ENCODE measurements at regions not wholly inside any gene's neighbourhood (a gene's known extent, or its start where the extent isn't known, plus 50 kb on each side); places are given as distances from the start of the nearest gene placed in this dataset.
"Not testable (repeated sequence)": the region's sequence is repeated elsewhere in the genome, so short reads cannot be mapped to it uniquely, and the experiment has no call there.

DNA sequence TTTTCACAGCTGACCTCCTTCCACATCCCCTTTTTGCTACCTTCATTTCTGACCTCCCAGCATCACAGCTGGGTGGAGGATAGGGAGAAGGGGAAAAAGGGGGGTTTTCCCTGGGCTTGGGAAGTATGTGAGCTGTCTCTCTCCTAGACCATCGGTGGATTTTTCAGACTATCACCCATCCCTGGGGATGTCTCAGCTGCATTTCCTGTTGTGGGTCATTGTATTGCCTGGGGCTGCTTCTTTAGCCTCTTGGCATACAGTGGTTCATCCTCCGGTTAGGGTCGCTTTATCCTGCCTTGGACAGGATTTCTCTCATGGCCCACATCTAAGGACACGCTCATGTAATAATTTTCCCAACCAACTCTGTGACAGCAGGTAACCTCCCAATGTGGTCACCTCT is 142.5 kb upstream of the ARG1 start:
- FAIRE-seq, result no peak

DNA sequence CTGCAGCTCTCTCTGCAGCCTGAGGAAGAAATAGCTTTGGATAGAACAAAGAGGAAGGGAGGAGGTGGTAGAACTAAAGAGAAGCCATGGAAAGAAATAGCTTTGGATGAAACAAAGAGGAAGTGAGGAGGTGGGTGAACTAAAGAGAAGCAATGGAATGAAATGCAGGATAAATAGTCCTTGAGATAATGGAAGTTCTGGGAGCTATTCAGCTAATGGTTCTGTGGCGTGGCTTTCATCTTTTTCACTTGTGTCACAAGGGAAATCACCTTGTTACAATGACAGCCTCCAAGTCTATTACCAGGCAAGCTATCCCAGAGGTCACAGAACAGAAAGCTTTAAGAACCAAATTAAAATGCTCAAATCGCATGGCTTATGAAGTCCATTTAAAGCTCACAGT is 141.3 kb upstream of the ARG1 start:
- FAIRE-seq, result no peak

DNA sequence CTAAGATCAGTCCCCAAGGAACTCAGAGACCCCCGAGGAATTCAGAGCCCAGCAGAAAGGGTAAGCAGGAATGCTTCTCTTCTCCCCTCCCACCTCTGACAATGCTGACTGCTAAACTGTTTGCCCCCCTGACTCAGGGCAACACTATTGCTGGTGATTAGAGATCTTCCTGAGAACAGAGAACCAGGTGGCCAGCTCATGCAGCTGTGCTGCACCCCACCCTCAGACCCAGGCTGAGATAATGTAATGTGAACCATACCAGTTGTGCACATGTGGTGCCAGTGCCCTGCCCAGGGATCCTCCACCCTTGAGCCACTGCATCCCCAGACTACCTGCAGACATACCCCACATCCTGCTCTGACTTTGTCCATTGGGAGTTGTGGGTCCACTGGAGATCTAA is 139.1 kb upstream of the ARG1 start:
- no peak for FAIRE-seq

DNA sequence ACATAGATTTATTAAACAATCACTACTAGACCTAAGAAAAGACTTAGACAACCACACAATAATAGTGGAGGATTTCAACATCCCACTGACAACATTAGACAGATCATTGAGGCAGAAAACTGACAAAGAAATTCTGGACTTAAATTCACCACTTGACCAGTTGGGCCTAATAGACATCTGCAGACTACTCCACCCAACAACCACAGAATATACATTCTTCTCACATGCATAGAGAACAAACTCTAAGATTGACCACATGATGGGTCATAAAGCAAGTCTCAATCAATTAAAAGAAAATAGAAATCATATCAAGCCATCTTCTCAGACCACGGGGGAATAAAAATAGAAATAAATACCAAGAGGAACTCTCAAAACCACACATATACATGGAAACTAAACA is 136.7 kb upstream of the ARG1 start:
- no peak for FAIRE-seq

DNA sequence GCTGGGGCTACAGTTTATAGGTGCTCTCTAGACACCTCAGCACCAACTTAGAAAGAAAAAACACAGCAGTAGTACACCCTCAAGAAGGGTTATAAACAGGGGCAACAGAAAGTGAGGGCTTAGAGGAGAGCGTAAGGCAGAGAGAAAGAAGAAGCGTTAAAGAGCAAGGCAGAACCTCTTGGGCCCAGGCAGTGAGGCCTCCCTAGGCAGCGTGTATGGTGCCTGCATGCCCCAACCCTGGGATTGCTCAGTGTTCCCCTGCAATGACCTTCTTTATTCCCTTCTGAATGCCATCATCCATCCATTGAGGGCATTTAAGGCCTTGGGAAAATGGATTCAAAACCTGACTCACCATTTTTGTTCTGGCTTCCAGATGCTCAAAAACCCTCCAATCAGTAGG is 130.0 kb upstream of the ARG1 start:
- no peak for FAIRE-seq

DNA sequence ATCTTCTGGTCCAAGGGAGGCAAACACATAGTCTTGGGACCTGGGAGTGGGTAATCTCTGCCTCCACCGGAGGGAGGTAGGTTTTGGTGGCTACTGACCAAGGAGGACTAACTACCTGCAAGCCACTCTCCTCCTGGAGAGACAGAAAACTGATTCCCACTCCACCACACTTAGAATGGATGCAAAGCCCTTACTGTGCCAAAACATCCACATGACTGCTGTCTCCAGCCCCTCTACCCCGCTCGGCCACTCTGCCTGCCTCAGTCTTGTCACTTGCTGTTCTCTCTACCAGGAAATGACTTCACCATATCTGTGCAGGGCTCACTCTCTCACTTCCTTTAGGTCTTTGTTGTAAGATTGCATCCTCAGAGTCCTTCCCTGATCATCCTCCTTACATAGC is 129.5 kb upstream of the ARG1 start:
- FAIRE-seq, result no peak

DNA sequence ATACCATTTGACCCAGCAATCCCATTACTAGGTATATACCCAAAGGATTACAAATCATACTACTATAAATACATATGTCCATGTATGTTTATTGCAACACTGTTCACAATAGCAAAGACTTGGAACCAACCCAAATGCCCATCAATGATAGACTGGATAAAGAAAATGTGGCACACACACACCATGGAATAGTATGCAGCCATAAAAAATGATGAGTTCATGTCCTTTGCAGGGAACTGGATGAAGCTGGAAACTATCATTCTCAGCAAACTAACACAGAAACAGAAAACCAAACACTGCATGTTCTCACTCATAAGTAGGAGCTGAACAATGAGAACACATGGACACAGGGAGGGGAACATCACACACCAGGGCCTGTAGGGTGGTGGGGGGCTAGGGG is 127.7 kb upstream of the ARG1 start:
- not testable (repeated sequence) for FAIRE-seq

DNA sequence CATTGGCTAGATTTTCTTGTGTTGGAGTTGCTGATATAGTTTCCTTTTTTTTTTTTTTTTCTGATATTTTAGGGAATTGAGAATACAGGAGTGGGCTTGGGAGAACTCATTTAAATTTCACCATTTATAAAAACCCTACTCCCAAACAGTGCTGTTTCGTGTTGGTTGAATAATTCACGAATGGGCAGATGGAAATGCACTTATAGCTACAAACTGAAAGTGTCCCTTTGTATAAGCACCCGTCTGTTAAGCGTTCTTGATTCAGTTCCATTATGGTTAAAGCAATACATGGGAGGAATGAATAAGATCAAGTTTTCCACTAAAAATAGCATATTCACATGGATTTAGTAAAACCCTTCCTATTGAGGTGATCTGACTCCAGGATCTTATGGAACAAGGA is 122.2 kb upstream of the ARG1 start:
- FAIRE-seq, result no peak

DNA sequence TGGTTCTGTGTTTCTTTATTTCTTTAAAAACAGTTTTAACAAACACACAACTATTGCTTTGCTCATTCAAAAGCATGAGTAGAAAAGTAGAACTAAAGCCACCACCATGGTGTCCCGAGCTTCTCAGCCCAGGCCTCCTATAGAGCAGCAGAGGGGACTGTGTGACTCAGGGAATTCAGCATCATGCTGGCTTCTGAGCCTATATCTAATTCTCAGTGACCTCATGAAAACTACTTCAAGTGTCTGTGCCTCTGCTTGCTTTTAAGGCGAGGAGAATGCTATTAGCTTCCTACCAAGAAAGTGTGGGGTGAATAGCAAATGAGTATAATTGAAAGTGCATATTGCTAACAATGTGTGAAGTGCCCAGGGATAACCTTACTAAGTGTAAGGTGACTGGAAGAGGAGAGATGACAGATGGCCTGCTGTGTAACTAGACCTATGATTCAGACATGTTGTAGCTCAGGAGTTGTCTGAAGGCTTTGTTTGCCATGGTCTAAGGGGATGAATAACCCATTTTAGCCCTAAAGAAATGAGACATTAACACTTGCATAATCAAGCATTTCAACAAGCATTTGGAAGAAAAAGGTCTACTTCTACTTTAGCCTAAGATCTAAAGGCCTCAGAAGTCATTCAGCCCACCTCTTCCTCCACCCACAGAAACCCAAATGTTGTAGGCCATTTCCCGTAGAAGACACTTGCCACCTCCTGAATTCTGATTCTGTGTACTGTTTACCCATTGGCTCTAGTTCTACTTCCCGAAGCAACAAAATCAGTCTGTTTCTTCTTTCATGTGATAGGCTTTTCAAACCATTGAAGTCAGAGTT is 121.5 kb upstream of the ARG1 start:
- FAIRE-seq, result no peak

DNA sequence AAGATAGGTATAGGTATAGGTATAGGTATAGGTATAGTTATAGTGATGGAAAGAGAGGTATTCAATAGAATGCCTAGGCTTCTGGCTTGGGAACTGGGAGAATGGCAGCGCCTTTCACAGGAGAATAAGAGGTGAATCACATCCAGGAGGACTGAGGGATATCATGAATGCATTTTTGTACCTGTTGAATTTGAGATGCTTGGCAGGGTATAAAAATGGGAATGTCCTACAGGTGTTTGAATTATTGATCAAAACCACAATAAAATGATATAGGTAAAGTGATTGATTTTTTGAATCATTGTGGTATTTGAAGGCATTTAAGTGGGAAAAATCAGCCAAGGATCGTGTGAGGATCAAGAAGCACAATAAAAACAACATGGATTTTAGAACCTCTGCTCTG is 119.2 kb upstream of the ARG1 start:
- FAIRE-seq, result no peak

DNA sequence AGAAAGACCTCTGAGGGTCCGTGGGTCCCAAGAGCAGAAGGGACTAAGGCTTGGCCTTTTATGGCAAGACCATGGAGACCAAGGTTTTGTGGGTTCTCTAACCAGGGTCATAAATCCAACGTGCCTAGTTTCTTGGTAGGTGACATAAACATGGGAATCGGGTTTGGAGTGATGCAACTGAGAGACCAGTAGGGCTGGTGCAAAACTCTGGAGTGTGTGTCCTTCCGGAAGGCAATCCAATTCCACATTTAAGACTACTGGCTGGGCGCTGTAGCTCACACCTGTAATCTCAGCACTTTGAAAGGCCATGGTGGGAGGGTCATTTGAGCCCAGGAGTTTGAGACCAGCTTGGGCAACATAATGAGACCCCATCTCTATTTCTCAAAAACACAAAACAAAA is 116.5 kb upstream of the ARG1 start:
- no peak for FAIRE-seq

DNA sequence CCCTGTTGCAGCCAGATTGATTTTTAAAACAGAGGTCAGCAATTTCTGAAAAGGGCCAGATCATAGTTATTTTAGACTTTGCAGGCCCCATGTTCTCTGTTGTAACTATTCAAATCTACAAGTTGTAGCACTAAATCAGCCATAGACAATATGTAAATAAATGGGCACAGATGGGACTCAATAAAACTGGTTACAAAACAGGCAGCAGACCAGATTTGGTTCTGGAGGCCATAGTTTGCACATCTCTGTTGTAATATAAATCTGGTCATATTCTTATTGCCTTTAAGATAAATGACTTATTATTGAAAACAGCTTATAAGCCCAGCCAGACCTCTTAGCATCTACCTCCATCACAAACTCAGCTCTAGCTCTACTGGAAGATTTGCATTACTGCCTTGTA is 114.0 kb upstream of the ARG1 start:
- FAIRE-seq, result no peak

DNA sequence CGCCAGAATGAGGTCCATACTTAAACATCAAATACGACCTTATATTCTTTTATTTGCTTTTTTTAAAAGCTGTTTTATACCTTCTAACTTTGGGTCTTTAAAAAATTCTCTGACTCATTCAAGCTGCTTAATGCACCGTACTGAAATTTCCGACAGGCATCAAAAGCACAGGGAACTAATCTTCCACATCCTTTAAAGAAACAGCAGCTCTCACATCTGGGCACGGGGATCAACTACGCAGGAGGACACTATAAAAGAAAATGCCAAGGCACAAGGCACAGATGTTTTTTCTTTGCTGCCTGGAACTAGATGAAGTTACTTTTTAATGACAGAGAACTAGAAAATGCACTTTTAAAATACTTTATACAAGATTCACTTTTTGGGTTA is 112.4 kb upstream of the ARG1 start:
- peak; percentile 83 for FAIRE-seq

DNA sequence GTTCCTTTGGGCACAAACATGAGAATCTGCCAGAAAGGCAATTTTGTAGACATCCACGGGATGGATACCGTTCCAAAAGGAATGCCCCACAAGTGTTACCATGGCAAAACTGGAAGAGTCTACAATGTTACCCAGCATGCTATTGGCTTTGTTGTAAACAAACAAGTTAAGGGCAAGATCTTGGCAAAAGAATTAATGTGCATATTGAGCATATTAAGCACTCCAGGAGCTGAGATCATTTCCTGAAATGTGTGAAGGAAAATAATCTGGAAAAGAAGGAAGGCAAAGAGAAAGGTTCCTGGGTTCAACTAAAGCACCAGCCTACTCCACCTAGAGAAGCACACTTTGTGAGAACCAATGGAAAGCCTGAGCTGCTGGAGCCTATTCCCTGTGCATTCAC is 103.9 kb upstream of the ARG1 start:
- FAIRE-seq, result no peak

DNA sequence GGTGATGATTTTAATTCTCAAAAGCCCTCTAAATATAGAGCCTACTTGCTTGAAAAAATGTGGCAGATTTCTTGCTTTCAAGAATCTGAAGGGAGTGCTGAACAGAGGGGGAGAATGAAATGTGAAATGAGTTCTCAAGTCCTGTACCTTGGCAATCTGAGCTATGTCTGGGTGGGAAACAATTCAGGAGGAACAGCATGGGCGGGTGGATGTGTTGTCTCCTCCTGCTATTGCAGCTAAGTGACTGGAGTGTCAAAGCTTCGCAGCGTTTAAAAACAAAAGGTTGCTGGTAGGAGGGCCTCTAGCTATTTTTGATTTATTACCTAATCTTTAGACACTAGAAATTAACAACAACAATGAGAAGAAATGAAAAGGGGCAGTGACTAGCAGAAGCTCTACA is 102.5 kb upstream of the ARG1 start:
- FAIRE-seq, result no peak

DNA sequence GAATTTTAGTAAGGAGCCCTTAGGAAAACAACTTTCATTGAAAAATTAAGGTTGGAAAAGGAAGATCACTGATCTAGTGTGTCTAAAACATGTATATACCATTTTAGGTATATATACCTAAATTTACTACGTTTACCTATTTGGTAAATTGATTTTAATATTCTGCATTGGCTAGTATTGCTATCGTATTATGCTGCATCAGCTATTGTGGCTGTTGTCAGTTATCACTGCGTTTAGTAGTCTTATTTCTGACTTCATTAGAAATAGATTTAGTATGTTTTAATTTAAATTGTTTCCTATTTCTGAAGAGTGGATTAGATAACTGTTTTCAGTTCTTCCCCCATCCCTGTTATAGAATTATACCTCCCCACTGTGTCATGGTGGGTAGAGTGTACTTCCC is 101.7 kb upstream of the ARG1 start:
- no peak for FAIRE-seq

DNA sequence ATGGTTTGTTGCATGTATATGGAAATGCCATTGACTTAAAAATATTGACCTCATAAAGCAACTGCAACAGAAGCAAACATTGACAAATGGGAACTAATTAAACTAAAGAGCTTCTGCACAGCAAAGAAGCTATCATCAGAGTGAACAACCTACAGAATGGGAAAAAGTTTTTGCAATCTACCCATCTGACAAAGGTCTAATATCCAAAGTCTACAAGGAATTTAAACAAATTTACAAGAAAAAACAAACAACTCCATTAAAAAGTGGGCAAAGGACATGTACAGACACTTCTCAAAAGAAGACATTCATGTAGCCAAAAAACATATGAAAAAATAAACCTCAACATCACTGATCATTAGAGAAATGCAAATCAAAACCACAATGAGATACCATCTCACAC is 99.7 kb upstream of the ARG1 start:
- FAIRE-seq, result not testable (repeated sequence)

DNA sequence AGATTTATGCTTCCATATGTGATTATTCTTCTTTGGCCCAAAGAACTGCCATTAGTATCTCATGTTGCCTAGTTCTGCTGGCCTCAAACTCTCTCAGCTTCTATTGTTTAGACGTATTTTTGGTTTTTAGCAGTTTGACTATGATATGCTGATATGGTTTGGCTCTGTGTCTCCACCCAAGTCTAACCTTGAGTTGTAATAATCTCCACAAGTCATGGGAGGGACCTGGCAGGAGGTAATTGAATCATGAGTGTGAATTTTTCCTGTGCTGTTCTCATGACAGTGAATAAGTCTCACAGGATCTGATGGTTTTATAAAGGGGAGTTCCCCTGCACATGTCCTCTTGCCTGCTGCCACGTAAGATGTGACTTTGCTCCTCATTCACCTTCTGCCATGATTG is 96.7 kb upstream of the ARG1 start:
- FAIRE-seq, result no peak

DNA sequence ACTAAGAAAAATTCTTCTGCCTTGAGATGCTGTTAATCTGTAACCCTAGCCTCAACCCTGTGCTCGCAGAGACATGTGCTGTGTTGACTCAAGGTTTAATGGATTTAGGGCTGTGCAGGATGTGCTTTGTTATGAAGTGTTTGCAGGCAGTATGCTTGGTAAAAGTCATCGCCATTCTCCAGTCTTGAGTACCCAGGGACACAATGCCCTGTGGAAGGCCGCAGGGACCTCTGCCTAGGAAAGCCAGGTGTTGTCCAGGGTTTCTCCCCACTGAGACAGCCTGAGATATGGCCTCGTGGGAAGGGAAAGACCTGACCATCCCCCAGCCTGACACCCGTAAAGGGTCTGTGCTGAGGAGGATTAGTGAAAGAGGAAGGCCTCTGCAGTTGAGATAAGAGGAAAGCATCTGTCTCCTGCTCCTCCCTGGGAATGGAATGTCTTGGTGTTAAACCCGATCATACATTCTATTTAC is 94.2 kb upstream of the ARG1 start:
- not testable (repeated sequence) for FAIRE-seq

DNA sequence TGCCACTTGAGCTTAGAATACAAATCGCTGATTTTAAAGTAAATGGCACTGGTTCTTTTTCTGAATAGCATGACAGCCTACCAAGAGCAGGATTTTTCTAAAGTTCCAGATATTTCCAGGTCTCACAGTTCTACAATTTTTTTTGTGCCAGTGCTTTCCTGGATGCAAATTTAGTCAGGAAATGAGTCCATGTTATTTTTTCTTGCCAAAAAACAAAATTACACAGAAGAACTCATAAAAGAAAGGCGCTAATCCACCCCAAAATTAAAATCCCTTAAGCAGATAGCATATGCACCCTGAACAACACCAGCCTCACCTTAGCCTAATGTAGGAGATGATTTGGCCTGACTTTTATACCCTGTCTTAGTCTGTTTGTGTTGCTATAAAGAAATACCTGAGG is 86.4 kb upstream of the ARG1 start:
- no peak for FAIRE-seq

DNA sequence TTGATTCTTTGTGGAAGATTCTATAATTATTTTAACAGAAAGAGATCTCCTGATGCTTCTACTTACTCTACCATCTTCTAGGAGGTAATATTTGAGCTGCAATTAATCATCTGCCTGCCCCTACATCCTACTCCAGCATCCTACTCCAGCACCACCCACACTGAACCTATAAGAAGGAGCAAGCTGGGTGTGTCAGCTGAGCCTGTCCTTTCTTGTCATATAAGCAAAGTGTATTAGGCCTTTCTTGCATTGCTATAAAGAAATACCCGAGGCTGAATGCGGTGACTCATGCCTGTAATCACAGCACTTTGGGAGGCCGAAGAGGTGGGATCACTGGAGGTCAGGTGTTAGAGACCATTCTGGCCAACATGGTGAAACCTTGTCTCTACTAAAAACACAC is 84.2 kb upstream of the ARG1 start:
- FAIRE-seq, result no peak

DNA sequence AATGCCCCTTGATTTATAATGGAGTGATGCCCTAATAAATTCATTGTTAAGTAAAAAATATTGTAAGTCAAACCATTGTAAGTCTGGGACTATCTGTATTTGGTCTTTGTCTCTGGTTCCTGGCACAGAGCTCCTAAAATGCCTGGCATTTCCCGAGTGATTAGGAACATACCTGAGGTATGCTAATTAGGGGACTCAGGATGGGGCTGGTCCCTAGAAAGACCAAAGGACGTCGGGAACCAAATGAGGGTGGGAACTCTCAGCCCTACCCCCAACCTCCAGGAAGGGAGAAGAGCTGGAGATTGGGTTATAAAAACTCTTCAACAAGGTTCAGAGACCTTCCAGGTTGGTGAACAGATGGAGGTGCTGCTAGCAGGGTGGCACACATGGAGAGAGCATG is 82.6 kb upstream of the ARG1 start:
- FAIRE-seq, result no peak

DNA sequence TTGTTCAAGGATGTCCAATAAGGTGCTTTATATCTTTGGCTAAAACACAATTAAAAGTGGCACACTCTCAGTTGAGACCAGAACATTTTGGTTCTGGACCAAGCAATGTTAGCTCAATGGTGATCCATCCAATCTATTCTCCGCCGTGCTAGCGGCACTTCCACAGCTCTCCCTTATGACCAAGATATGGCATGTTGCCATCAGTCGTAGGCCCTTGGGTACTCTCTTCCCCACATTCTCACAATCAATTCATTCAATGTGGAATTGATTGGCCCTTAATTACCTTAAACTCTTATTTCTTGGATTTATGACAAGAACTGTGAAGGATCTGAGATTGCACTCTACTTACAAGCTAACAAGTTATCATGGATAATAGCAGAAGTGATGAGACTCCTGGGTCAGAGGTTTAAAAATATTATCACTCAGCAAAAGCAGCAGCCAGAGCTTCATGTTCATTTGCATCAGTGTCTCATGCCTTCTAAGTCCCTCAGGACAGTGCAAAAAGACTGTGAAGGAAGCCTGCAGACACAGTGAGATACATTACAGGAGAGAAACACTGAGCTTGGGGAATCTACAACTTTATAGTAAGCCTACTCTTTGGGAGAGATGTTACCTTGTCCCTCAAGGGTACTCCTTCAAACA is 80.0 kb upstream of the ARG1 start:
- no peak for FAIRE-seq

DNA sequence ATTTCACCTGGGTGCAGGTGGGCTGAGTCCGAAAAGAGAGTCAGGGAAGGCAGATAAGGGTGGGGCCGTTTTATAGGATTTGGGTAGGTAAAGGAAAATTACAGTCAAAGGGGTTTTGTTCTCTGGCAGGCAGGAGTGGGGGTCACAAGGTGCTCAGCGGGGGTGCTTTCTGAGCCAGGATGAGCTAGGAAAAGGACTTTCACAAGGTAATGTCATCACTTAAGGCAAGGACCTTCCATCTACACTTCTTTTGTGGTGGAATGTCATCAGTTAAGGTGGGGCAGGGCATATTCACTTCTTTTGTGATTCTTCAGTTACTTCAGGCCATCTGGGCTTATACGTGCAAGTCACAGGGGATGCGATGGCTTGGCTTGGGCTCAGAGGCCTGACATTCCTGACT is 68.6 kb upstream of the ARG1 start:
- not testable (repeated sequence) for FAIRE-seq

DNA sequence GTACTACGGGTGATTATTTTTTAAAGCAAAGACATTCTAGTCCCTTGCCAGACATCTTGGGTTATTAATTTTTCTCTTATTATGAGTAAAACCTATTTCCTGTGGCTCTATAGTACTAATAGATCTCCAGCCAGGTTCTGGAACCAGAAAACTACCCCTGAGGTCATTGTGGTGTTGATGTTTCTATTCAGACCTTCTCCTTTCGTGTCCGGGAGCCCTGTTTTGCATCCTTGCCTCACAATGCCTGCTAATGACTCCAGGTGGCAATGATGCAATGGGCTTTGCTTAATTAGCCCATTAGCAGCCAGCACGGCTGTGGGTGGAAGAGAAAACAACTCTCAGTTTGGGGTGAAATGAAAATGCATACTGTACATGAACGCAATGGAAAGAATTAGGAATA is 62.9 kb upstream of the ARG1 start:
- no peak for FAIRE-seq

Measured in islet of Langerhans (tissue), 1 donor.